Activated CD4-positive, alpha-beta T cell treated with anti-CD3 and anti-CD28 coated beads, Interleukin-2, amount 50 U/mL, for 16 hours (primary cell): ENCODE measurements at regions not wholly inside any gene's neighbourhood (a gene's known extent, or its start where the extent isn't known, plus 50 kb on each side); places are given as distances from the start of the nearest gene placed in this dataset.

Experiments used
- DNase-seq: peaks from one replicate; pipeline ENCODE4 v3.0.0-alpha.2; 2020

GRCh38 chr5:72615061-72615460 is 107.9 kb upstream of the ZNF366 start:
- DNase-seq = no peak

GRCh38 chr5:72613515-72613914 is 106.3 kb upstream of the ZNF366 start:
- DNase-seq = no peak

GRCh38 chr5:72612810-72613209 is 105.6 kb upstream of the ZNF366 start:
- no peak for DNase-seq

GRCh38 chr5:72611118-72611730 is 104.0 kb upstream of the ZNF366 start:
- DNase-seq = peak; percentile 44

- no peak for DNase-seq
These were observed 101.7 kb upstream of the ZNF366 start for GRCh38 chr5:72608926-72609325.

GRCh38 chr5:72608297-72608696 is 101.1 kb upstream of the ZNF366 start:
- no peak for DNase-seq

GRCh38 chr5:72607381-72607780 is 100.2 kb upstream of the ZNF366 start:
- no peak for DNase-seq

GRCh38 chr5:72606525-72606924 is 99.3 kb upstream of the ZNF366 start:
- no peak for DNase-seq

- DNase-seq = no peak
These were observed 98.4 kb upstream of the ZNF366 start for GRCh38 chr5:72605632-72606031.

GRCh38 chr5:72604798-72605154 is 97.6 kb upstream of the ZNF366 start:
- DNase-seq = no peak

- DNase-seq = no peak
These were observed 97.0 kb upstream of the ZNF366 start for GRCh38 chr5:72604111-72604797.

- no peak for DNase-seq
These were observed 95.8 kb upstream of the ZNF366 start for GRCh38 chr5:72602696-72603685.

- no peak for DNase-seq
These were observed 94.7 kb upstream of the ZNF366 start for GRCh38 chr5:72601861-72602260.

GRCh38 chr5:72600391-72600981 is 93.3 kb upstream of the ZNF366 start:
- no peak for DNase-seq

- no peak for DNase-seq
These were observed 92.5 kb upstream of the ZNF366 start for GRCh38 chr5:72599519-72600370.

GRCh38 chr5:72599065-72599433 is 91.8 kb upstream of the ZNF366 start:
- DNase-seq = no peak

GRCh38 chr5:72598401-72599064 is 91.3 kb upstream of the ZNF366 start:
- no peak for DNase-seq

- no peak for DNase-seq
These were observed 90.3 kb upstream of the ZNF366 start for GRCh38 chr5:72597456-72597948.

GRCh38 chr5:72596956-72597355 is 89.7 kb upstream of the ZNF366 start:
- no peak for DNase-seq

- no peak for DNase-seq
These were observed 81.4 kb upstream of the ZNF366 start for GRCh38 chr5:72588640-72589039.

GRCh38 chr5:72587661-72588308 is 80.6 kb upstream of the ZNF366 start:
- DNase-seq = no peak
